ENCODE measurements at regions not wholly inside any gene's neighbourhood (a gene's known extent, or its start where the extent isn't known, plus 50 kb on each side); places are given as distances from the start of the nearest gene placed in this dataset.

DNA sequence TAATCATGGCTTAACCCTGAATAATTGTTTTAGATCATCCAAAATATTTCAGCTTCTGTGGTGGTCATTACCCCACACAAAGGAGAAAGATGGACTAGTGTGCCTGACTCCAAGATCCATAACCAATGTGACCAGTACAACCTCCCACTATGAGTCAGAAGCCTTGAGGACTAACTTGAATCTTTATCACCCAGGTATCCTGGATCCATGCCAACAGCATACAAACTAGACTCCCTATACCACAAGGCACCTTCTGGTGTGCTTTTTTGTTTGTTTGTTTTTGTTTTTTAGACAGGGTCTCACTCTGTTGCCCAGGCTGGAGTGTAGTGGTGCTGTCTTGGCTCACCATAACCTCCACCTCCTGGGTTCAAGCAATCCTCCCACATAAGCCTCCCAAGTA is 317.7 kb downstream of the VPS13C start:
- CTCF ChIA-PET: no interaction called here
- H3K4me1 Mint-ChIP-seq: no peaks in the 10 kb centered on the region
- H3K9me3 Mint-ChIP-seq: peaks cover 6% of the 10 kb centered on the region; the same call in 1 of the 2 replicates
- POLR2A ChIA-PET: no interaction called here
- H3K4me3 Mint-ChIP-seq: no peak overlapping the region
- H3K27me3 Mint-ChIP-seq (ENCODE audit: low read depth): peaks cover 3% of the 10 kb centered on the region; the same call in 1 of the 2 replicates
- ATAC-seq (no peak), DNase-seq (ENCODE audit: low spot score) (no peak)
- H3K36me3 Mint-ChIP-seq: no peaks in the 10 kb centered on the region
- no peak overlapping the region for H3K27ac Mint-ChIP-seq
- TF ChIP-seq, protein P1, sequence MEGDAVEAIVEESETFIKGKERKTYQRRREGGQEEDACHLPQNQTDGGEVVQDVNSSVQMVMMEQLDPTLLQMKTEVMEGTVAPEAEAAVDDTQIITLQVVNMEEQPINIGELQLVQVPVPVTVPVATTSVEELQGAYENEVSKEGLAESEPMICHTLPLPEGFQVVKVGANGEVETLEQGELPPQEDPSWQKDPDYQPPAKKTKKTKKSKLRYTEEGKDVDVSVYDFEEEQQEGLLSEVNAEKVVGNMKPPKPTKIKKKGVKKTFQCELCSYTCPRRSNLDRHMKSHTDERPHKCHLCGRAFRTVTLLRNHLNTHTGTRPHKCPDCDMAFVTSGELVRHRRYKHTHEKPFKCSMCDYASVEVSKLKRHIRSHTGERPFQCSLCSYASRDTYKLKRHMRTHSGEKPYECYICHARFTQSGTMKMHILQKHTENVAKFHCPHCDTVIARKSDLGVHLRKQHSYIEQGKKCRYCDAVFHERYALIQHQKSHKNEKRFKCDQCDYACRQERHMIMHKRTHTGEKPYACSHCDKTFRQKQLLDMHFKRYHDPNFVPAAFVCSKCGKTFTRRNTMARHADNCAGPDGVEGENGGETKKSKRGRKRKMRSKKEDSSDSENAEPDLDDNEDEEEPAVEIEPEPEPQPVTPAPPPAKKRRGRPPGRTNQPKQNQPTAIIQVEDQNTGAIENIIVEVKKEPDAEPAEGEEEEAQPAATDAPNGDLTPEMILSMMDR (IDR thresholded peaks at IDR 0.05): no peak
- TF ChIP-seq, protein P2, sequence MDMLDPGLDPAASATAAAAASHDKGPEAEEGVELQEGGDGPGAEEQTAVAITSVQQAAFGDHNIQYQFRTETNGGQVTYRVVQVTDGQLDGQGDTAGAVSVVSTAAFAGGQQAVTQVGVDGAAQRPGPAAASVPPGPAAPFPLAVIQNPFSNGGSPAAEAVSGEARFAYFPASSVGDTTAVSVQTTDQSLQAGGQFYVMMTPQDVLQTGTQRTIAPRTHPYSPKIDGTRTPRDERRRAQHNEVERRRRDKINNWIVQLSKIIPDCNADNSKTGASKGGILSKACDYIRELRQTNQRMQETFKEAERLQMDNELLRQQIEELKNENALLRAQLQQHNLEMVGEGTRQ (CRISPR knock-in tag; IDR thresholded peaks at IDR 0.05): no peak
- no peak for TF ChIP-seq JUN (CRISPR knock-in tag; IDR thresholded peaks at IDR 0.05)
- no peak for TF ChIP-seq NR1H2 (CRISPR knock-in tag; IDR thresholded peaks at IDR 0.05)
- TF ChIP-seq, protein P3, sequence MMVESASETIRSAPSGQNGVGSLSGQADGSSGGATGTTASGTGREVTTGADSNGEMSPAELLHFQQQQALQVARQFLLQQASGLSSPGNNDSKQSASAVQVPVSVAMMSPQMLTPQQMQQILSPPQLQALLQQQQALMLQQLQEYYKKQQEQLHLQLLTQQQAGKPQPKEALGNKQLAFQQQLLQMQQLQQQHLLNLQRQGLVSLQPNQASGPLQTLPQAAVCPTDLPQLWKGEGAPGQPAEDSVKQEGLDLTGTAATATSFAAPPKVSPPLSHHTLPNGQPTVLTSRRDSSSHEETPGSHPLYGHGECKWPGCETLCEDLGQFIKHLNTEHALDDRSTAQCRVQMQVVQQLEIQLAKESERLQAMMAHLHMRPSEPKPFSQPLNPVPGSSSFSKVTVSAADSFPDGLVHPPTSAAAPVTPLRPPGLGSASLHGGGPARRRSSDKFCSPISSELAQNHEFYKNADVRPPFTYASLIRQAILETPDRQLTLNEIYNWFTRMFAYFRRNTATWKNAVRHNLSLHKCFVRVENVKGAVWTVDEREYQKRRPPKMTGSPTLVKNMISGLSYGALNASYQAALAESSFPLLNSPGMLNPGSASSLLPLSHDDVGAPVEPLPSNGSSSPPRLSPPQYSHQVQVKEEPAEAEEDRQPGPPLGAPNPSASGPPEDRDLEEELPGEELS (CRISPR knock-in tag; IDR thresholded peaks at IDR 0.05): no peak
- TF ChIP-seq SMAD4 (CRISPR knock-in tag; IDR thresholded peaks at IDR 0.05): no peak
- no peak for TF ChIP-seq ZNF423 (CRISPR knock-in tag; IDR thresholded peaks at IDR 0.05)
- no peak for TF ChIP-seq TEAD4 (CRISPR knock-in tag; IDR thresholded peaks at IDR 0.05)
- TF ChIP-seq E2F1 (CRISPR knock-in tag; IDR thresholded peaks at IDR 0.05): no peak
- TF ChIP-seq, protein P4, sequence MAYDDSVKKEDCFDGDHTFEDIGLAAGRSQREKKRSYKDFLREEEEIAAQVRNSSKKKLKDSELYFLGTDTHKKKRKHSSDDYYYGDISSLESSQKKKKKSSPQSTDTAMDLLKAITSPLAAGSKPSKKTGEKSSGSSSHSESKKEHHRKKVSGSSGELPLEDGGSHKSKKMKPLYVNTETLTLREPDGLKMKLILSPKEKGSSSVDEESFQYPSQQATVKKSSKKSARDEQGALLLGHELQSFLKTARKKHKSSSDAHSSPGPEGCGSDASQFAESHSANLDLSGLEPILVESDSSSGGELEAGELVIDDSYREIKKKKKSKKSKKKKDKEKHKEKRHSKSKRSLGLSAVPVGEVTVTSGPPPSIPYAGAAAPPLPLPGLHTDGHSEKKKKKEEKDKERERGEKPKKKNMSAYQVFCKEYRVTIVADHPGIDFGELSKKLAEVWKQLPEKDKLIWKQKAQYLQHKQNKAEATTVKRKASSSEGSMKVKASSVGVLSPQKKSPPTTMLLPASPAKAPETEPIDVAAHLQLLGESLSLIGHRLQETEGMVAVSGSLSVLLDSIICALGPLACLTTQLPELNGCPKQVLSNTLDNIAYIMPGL (CRISPR knock-in tag; IDR thresholded peaks at IDR 0.05): no peak
- no peak for TF ChIP-seq ZNF317 (CRISPR knock-in tag; IDR thresholded peaks at IDR 0.05; ENCODE audit: borderline replicate concordance, low read depth)

- Mint-ChIP-seq H3K27ac (no peak overlapping the region), H3K9me3 (peaks cover 6% of the 10 kb centered on the region; the same call in 1 of the 2 replicates), H3K36me3 (no peaks in the 10 kb centered on the region), H3K4me3 (no peak overlapping the region), H3K4me1 (no peaks in the 10 kb centered on the region), H3K27me3 (ENCODE audit: low read depth) (0 out of 2 replicates have a peak, but pooled peaks cover 2% of the 10 kb centered on the region)
- POLR2A ChIA-PET: no interaction called here
- DNase-seq (ENCODE audit: low spot score): no peak
- TF ChIP-seq PRDM15 (CRISPR knock-in tag; IDR thresholded peaks at IDR 0.05): no peak
- no peak for TF ChIP-seq ZNF121 (CRISPR knock-in tag; IDR thresholded peaks at IDR 0.05)
- TF ChIP-seq HMGA2 (CRISPR knock-in tag; IDR thresholded peaks at IDR 0.05): no peak
- no peak for TF ChIP-seq NFE2L1 (CRISPR knock-in tag; IDR thresholded peaks at IDR 0.05)
- no peak for TF ChIP-seq USF1 (CRISPR knock-in tag; IDR thresholded peaks at IDR 0.05)
- TF ChIP-seq, protein P5, sequence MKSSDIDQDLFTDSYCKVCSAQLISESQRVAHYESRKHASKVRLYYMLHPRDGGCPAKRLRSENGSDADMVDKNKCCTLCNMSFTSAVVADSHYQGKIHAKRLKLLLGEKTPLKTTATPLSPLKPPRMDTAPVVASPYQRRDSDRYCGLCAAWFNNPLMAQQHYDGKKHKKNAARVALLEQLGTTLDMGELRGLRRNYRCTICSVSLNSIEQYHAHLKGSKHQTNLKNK (CRISPR knock-in tag; IDR thresholded peaks at IDR 0.05): no peak
- TF ChIP-seq, protein P6, sequence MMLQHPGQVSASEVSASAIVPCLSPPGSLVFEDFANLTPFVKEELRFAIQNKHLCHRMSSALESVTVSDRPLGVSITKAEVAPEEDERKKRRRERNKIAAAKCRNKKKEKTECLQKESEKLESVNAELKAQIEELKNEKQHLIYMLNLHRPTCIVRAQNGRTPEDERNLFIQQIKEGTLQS (CRISPR knock-in tag; conservative IDR thresholded peaks at IDR 0.05): no peak
- TF ChIP-seq E2F4 (CRISPR knock-in tag; IDR thresholded peaks at IDR 0.05; ENCODE audit: borderline replicate concordance, low read depth): no peak
- no peak for TF ChIP-seq CBFB (CRISPR knock-in tag; IDR thresholded peaks at IDR 0.05; ENCODE audit: low read depth)
- TF ChIP-seq IRF1 (CRISPR knock-in tag; IDR thresholded peaks at IDR 0.05): no peak
- CTCF ChIA-PET: interaction anchor here (1.2 kb wide), 1 partner anchor 97 kb away, joined by 8 read pairs; no protein-coding TSS in a partner anchor
- no peak for ATAC-seq
Observed at GRCh38 chr15:61736790-61737189, 323.5 kb downstream of the VPS13C start.

Measured in WTC11 (cell line).